Colonic mucosa (tissue), 4 donors: ENCODE measurements at regions not wholly inside any gene's neighbourhood (a gene's known extent, or its start where the extent isn't known, plus 50 kb on each side); places are given as distances from the start of the nearest gene placed in this dataset.

ENCODE experiments used
- DNase-seq: peaks from one replicate; pipeline ENCODE4 v3.0.0-alpha.2; 2020
- H3K27ac ChIP-seq: fragments of 200-600 bp; one replicate; pipeline ENCODE4 v1.8.0; 2021
- H3K27me3 ChIP-seq: fragments of 200-600 bp; one replicate; pipeline ENCODE4 v1.8.0; 2021
- H3K36me3 ChIP-seq: fragments of 200-600 bp; one replicate; pipeline ENCODE4 v1.8.0; 2021
- H3K4me1 ChIP-seq: fragments of 200-600 bp; one replicate; pipeline ENCODE4 v1.8.0; 2021; ENCODE audit warnings: mild to moderate bottlenecking
- H3K4me3 ChIP-seq: fragments of 200-600 bp; one replicate; pipeline ENCODE4 v1.8.0; 2021
- H3K9ac ChIP-seq, 2 donors: one replicate each; pipeline ENCODE4 v1.7.0; 2013; ENCODE audit warnings: control low read depth in 2 of 2, low read depth in 2 of 2, low read length in 2 of 2
- H3K9me3 ChIP-seq: fragments of 200-600 bp; one replicate; pipeline ENCODE4 v1.8.0; 2021
- CTCF ChIP-seq: fragments of 200-600 bp; IDR thresholded peaks from one replicate; pipeline ENCODE4 v1.8.0; 2022; ENCODE audit warnings: antibody characterized with exemption, mild to moderate bottlenecking
- intact Hi-C: fragments of 100-400 bp; cut with DNase I; formaldehyde crosslinking; loops from one replicate; pipeline ENCODE4 v1.14.1; 2022
- donor health status: healthy.
- donor health status: DM: no; HTN: no; CAD: no.
- donor health status: DM: no; HTN: no; CAD: no.

DNA sequence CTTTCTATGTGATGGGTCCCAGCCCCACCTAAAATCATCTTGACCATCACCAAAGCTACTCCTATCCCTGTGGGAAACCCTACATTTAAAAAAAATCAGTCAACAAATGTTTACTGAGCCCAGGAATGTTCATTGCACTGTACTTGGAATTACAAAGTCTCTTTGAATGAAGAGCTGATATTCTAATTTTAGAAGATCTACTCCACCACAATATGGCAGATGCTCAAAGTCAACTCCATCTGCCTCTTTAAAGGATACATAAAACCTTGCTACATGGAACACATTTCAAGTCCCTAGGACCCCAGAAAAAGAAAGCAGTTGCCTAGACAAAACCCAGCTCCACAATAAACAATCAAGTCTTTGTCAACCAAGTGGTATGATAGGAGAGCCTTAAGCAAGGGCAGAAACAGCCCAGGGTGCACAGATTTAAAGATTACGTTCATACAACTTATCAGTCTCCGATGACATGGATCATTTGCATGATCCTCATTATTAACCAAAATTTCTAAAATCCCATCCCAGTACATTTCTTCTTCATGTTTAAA is 234.3 kb upstream of the ACVR2A start:
- no peak overlapping the region for H3K27ac ChIP-seq
- TF ChIP-seq CTCF = no peak
- no peak for DNase-seq
- H3K9ac ChIP-seq = no peak overlapping the region
- intact Hi-C loops = no loop called here
- no peak overlapping the region for H3K4me3 ChIP-seq
- H3K36me3 ChIP-seq = no peaks in the 10 kb centered on the region
- no peaks in the 10 kb centered on the region for H3K27me3 ChIP-seq
- no peaks in the 10 kb centered on the region for H3K4me1 ChIP-seq
- no peaks in the 10 kb centered on the region for H3K9me3 ChIP-seq

DNA sequence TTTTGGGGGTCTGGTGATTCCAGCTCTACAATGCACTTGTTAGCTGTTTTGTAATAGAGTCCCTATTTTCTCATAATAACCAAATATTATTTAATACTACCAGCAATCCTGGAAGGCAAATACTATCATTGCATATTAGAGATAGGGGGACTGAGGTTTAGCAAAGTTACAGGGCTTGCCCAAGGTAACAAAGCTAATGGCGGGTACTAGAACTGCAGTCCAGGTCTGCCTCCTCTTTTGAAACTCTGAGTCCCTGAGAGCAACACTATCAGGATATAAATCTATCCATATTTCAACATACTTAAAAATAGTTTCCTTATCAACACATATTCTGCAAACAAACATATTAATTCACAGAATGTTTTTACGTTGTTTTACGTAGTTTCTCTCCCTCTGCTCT is 235.5 kb upstream of the ACVR2A start:
- TF ChIP-seq CTCF = no peak
- Histone ChIP-seq H3K9ac (no peak overlapping the region), H3K27ac (no peak overlapping the region), H3K36me3 (no peaks in the 10 kb centered on the region), H3K9me3 (no peaks in the 10 kb centered on the region), H3K27me3 (no peaks in the 10 kb centered on the region), H3K4me1 (no peaks in the 10 kb centered on the region), H3K4me3 (no peak overlapping the region)
- intact Hi-C loops = no loop called here
- DNase-seq = no peak

DNA sequence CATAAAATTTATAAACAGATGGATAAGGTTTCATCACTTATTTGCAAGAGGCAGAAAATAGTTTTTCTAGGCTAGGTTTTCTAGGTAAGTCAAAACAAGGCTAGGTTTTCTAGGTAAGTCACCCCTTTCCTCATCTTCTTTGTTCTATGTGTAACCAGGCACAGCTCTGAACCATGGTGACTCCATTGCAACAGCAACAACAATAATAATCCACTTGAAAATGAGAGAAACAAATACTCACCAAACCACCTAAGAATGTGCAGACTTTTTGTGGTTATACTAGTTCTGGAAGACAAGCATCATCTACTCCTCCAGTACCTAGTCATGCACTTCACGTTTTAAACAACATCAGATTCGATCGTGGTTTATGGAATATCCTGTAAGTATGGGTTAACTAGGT is 237.4 kb upstream of the ACVR2A start:
- no peaks in the 10 kb centered on the region for H3K9me3 ChIP-seq
- no peaks in the 10 kb centered on the region for H3K4me1 ChIP-seq
- DNase-seq = no peak
- no peaks in the 10 kb centered on the region for H3K36me3 ChIP-seq
- intact Hi-C loops = no loop called here
- H3K27ac ChIP-seq = no peak overlapping the region
- no peak overlapping the region for H3K9ac ChIP-seq
- no peaks in the 10 kb centered on the region for H3K27me3 ChIP-seq
- H3K4me3 ChIP-seq = no peak overlapping the region
- no peak for TF ChIP-seq CTCF

DNA sequence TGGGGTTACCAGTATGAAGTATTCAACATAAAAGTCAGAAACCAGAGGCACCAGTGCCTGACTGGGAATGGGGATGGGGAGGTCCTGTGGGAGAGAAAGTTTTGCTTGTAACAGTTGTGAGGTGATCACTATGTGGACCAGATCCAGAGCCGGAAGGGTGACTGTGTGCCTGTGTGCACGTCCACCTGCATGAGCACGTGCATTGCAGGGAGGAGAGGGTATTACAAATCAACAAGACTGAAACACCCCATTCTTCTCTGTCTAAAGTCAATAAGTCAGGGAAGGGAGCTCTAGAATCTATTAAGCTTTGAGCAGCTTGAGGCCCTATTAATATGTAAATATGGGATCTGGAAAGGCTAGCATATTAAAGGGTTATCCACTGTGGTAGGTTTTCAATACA is 241.0 kb upstream of the ACVR2A start:
- Histone ChIP-seq H3K4me1 (no peaks in the 10 kb centered on the region), H3K27ac (no peak overlapping the region), H3K9ac (no peak overlapping the region), H3K27me3 (no peaks in the 10 kb centered on the region), H3K36me3 (no peaks in the 10 kb centered on the region), H3K9me3 (no peaks in the 10 kb centered on the region), H3K4me3 (no peak overlapping the region)
- no peak for DNase-seq
- TF ChIP-seq CTCF = no peak
- intact Hi-C loops = no loop called here

DNA sequence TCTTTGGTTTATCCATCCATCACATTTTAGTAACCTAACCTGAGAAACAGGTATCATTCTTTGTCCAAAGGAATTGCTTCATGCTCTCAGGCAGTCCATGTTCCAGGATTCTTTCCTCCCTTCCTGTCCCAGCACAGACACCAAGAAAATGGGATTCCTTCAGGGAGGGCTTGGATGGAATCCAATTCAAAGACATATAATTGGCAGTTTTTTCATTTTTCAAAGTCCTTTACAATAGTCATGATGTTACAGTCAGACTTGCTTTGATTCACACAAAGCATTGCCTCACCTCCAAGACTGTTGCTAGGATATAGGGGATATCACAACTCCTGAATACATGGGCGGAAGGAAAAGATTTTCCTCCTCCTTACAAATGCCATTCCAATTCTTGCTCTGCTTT is 241.4 kb upstream of the ACVR2A start:
- H3K27me3 ChIP-seq = no peaks in the 10 kb centered on the region
- intact Hi-C loops = no loop called here
- no peak overlapping the region for H3K9ac ChIP-seq
- no peaks in the 10 kb centered on the region for H3K36me3 ChIP-seq
- no peak for DNase-seq
- H3K4me3 ChIP-seq = no peak overlapping the region
- no peaks in the 10 kb centered on the region for H3K9me3 ChIP-seq
- no peak for TF ChIP-seq CTCF
- no peaks in the 10 kb centered on the region for H3K4me1 ChIP-seq
- H3K27ac ChIP-seq = no peak overlapping the region

- no peak for DNase-seq
- H3K27ac ChIP-seq = no peak overlapping the region
- H3K36me3 ChIP-seq = no peaks in the 10 kb centered on the region
- no peak overlapping the region for H3K4me3 ChIP-seq
- H3K4me1 ChIP-seq = no peaks in the 10 kb centered on the region
- intact Hi-C loops = no loop called here
- TF ChIP-seq CTCF = no peak
- no peaks in the 10 kb centered on the region for H3K9me3 ChIP-seq
- no peak overlapping the region for H3K9ac ChIP-seq
- no peaks in the 10 kb centered on the region for H3K27me3 ChIP-seq
Observed at GRCh38 chr2:147600646-147601045, 244.2 kb upstream of the ACVR2A start.
